IMR-90 (cell line): ENCODE measurements at regions not wholly inside any gene's neighbourhood (a gene's known extent, or its start where the extent isn't known, plus 50 kb on each side); places are given as distances from the start of the nearest gene placed in this dataset.

ENCODE experiments used
- ATAC-seq: fragments of 200-7000 bp; cut with Tn5 transposase; 2 replicates; pipeline ENCODE4 v1.9.1; 2020; ENCODE audit warnings: low read depth, mild to moderate bottlenecking, moderate library complexity
- BruUV-seq: library from RNA; stranded (reverse); fragments of 400-500 nt; replicated peaks from 2 replicates; lab custom pipeline; 2021; lab: Mats Ljungman, UMichigan
- CTCF ChIA-PET: fragments of 300-600 bp; formaldehyde crosslinking; extraction: SDS; loops from one replicate; lab custom pipeline; 2021; ENCODE audit warnings: antibody characterized with exemption; lab: Yijun Ruan, JAX
- POLR2A ChIA-PET: fragments of 300-600 bp; sonication (Branson Sonifier 250); formaldehyde crosslinking; loops from one replicate; lab custom pipeline; 2022; ENCODE audit warnings: antibody characterized with exemption; ENCODE audit not compliant: unreplicated experiment; lab: Charles Lee
- DNase-seq: peaks from one replicate; pipeline ENCODE4 v3.0.0; 2013
- H2AFZ ChIP-seq: replicated peaks from 2 replicates; pipeline ENCODE3; 2013; ENCODE audit warnings: low read length, mild to moderate bottlenecking; ENCODE audit not compliant: poor library complexity
- H2AK5ac ChIP-seq: 2 replicates; pipeline ENCODE4 v1.6.1; 2013; ENCODE audit warnings: low read depth, low read length, inconsistent platforms
- H2AK9ac ChIP-seq: replicated peaks from 2 replicates; pipeline ENCODE3; 2013; ENCODE audit warnings: mild to moderate bottlenecking, low read depth, low read length, moderate library complexity; ENCODE audit not compliant: poor library complexity
- H2BK120ac ChIP-seq: 2 replicates; pipeline ENCODE4 v1.6.1; 2013; ENCODE audit warnings: low read depth, low read length, inconsistent platforms
- H2BK15ac ChIP-seq: 3 replicates; pipeline ENCODE4 v1.6.1; 2013; ENCODE audit warnings: low read depth, low read length, inconsistent platforms
- H2BK20ac ChIP-seq: 2 replicates; pipeline ENCODE4 v1.6.1; 2013; ENCODE audit warnings: low read depth, mild to moderate bottlenecking, inconsistent platforms, low read length, moderate library complexity
- H2BK5ac ChIP-seq: 2 replicates; pipeline ENCODE4 v1.6.1; 2013; ENCODE audit warnings: mild to moderate bottlenecking, low read depth, low read length, inconsistent platforms; ENCODE audit not compliant: poor library complexity, severe bottlenecking
- H3K14ac ChIP-seq: replicated peaks from 2 replicates; pipeline ENCODE4 v1.6.1; 2013; ENCODE audit warnings: low read depth, low read length, inconsistent platforms
- H3K18ac ChIP-seq: 2 replicates; pipeline ENCODE4 v1.6.1; 2013; ENCODE audit warnings: low read depth, low read length, control low read depth
- H3K23ac ChIP-seq: 2 replicates; pipeline ENCODE4 v1.6.1; 2013; ENCODE audit warnings: low read depth, low read length, inconsistent platforms
- H3K27ac ChIP-seq: 2 replicates; pipeline ENCODE4 v1.5.1; 2013; ENCODE audit warnings: mild to moderate bottlenecking, control low read depth, low read length; ENCODE audit not compliant: insufficient read depth
- H3K27me3 ChIP-seq: 2 replicates; pipeline ENCODE4 v1.6.1; 2013; ENCODE audit warnings: low read length; ENCODE audit not compliant: control insufficient read depth, insufficient read depth
- H3K36me3 ChIP-seq: 2 replicates; pipeline ENCODE4 v1.6.1; 2013; ENCODE audit warnings: low read length, mixed read lengths; ENCODE audit not compliant: control insufficient read depth, insufficient read depth
- H3K4ac ChIP-seq: 2 replicates; pipeline ENCODE4 v1.6.1; 2013; ENCODE audit warnings: low read depth, low read length, inconsistent platforms
- H3K4me1 ChIP-seq: 2 replicates; pipeline ENCODE4 v1.6.1; 2013; ENCODE audit warnings: low read length, mixed read lengths; ENCODE audit not compliant: control insufficient read depth, insufficient read depth
- H3K4me2 ChIP-seq: 2 replicates; pipeline ENCODE4 v1.6.1; 2013; ENCODE audit warnings: low read depth, mild to moderate bottlenecking, control low read depth, low read length, moderate library complexity
- H3K4me3 ChIP-seq: 2 replicates; pipeline ENCODE4 v1.5.1; 2013; ENCODE audit warnings: low read depth, mild to moderate bottlenecking, control low read depth, low read length, moderate library complexity; ENCODE audit not compliant: insufficient read depth
- H3K56ac ChIP-seq: 2 replicates; pipeline ENCODE4 v1.6.1; 2013; ENCODE audit warnings: low read length, inconsistent platforms; ENCODE audit not compliant: insufficient read depth; ENCODE audit errors: extremely low read depth
- H3K79me1 ChIP-seq, 2 experiments: 2 replicates each; pipeline ENCODE4 v1.6.1; 2013; ENCODE audit warnings: low read length in 2 of 2, inconsistent platforms in 1 of 2, low read depth in 1 of 2
- H3K9ac ChIP-seq: 2 replicates; pipeline ENCODE4 v1.6.1; 2013; ENCODE audit warnings: low read depth, low read length, control low read depth
- H3K9me1 ChIP-seq: 2 replicates; pipeline ENCODE4 v1.6.1; 2013; ENCODE audit warnings: low read length, inconsistent platforms; ENCODE audit not compliant: insufficient read depth
- H3K9me3 ChIP-seq: 2 replicates; pipeline ENCODE4 v1.6.1; 2013; ENCODE audit warnings: low read length; ENCODE audit not compliant: control insufficient read depth, insufficient read depth
- H4K20me1 ChIP-seq: 2 replicates; pipeline ENCODE4 v1.6.1; 2013; ENCODE audit warnings: low read length, inconsistent platforms; ENCODE audit not compliant: insufficient read depth
- H4K5ac ChIP-seq: 2 replicates; pipeline ENCODE4 v1.6.1; 2013; ENCODE audit warnings: mild to moderate bottlenecking, low read depth, low read length, control low read depth
- H4K8ac ChIP-seq, 2 experiments: 2 replicates each; pipeline ENCODE4 v1.6.1; 2013; ENCODE audit warnings: low read depth in 2 of 2, low read length in 2 of 2, control low read depth in 1 of 2, inconsistent platforms in 1 of 2
- H4K91ac ChIP-seq: 2 replicates; pipeline ENCODE4 v1.6.1; 2013; ENCODE audit warnings: low read depth, low read length, inconsistent platforms; ENCODE audit not compliant: insufficient read depth
- BHLHE40 ChIP-seq: fragments of 150-350 bp; IDR thresholded peaks from 2 replicates; pipeline ENCODE4 v1.6.1; 2016; ENCODE audit warnings: mild to moderate bottlenecking, low read depth, low read length
- CEBPB ChIP-seq: IDR thresholded peaks from 2 replicates; pipeline ENCODE4 v1.6.1; 2012; ENCODE audit warnings: low read depth, low read length, improper control_type of control experiment
- MAFK ChIP-seq: IDR thresholded peaks from 2 replicates; pipeline ENCODE4 v1.6.1; 2012; ENCODE audit warnings: low read depth, low read length, improper control_type of control experiment
- MXI1 ChIP-seq: IDR thresholded peaks from 2 replicates; pipeline ENCODE4 v1.6.1; 2012; ENCODE audit warnings: low read depth, mild to moderate bottlenecking, low read length, moderate library complexity, borderline replicate concordance
- NFE2L2 ChIP-seq: fragments of 150-350 bp; IDR thresholded peaks from 2 replicates; pipeline ENCODE4 v1.6.1; 2016; ENCODE audit warnings: low read depth, mild to moderate bottlenecking, low read length
- WGBS, 2 experiments: methylation state at CpG; one replicate each; pipeline versions ENCODE4 v1.1.5 to v1.1.7; 2013; ENCODE audit warnings: missing lambda C conversion rate in 2 of 2; ENCODE audit not compliant: insufficient read length in 1 of 2; ENCODE audit errors: extremely low coverage in 2 of 2; 5-methylcytosine and 5-hydroxymethylcytosine counted together
- dilution Hi-C: fragments of 300-500 bp; cut with HindIII; formaldehyde crosslinking; loops from one replicate; pipeline ENCODE4 v1.14.3; 2018; ENCODE audit warnings: low sequenced_read_pairs; ENCODE audit not compliant: unreplicated experiment
- in situ Hi-C: fragments of 300-500 bp; cut with MboI; formaldehyde crosslinking; loops from 3 replicates; pipeline ENCODE4 v1.14.3; 2019; ENCODE audit warnings: low sequenced_read_pairs, inconsistent platforms, mixed read lengths
- intact Hi-C: fragments of 100-400 bp; cut with micrococcal nuclease; formaldehyde crosslinking; loops from 2 replicates; pipeline ENCODE4 v1.10.0; 2022
- TF ChIP-seq, protein P1 (sequence below): fragments of 150-350 bp; IDR thresholded peaks from 2 replicates; pipeline ENCODE4 v1.6.1; 2016; ENCODE audit warnings: low read depth, mild to moderate bottlenecking, low read length, moderate library complexity, borderline replicate concordance

DNA sequence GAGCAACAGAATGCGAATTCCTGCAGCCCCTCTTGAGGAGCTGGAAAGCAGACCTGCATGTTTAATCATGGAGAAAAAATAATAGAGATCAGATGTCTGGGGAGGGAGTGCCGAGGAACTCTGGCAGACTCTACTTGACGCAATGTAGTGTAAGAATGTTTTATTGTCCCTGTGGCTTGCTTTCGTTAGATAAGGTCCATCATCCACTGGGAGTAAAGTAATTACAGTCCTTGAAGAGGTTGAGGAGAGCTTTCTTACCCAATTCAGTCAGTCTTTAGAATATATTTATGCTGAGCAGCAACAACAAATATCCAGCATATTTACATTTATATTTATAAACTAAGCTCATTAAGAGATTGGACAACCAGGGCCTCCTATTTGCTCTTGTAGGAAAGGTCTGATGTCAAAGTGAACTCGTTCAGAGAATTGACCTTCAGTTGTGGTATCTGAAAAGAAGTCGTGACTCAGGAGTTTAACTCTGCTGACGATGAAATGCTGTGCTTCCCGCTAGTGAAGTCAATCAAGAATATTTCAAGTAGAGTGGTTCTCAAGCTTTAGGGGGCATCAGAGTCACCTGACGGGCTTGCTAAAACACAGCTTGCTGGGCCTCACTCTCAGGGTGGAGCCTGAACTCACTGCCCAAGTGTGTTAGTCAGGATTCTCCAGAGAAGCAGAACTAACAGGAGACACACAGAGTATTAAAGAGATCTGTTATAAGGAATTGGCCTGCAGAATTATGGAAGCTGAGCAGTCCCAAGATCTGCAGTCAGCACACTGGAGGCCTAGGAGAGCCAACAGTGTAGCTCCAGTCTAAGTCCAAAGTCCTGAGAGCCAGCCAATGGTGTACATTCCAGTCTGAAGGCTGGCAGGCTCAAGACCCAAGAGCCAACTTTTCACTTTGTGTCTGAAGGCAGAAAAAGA lies 139.3 kb upstream of the LMNTD1 start:
- TF ChIP-seq BHLHE40 (no peak), NFE2L2 (no peak), MXI1 (no peak), MAFK (no peak), CEBPB (no peak)
- TF ChIP-seq, protein P1, sequence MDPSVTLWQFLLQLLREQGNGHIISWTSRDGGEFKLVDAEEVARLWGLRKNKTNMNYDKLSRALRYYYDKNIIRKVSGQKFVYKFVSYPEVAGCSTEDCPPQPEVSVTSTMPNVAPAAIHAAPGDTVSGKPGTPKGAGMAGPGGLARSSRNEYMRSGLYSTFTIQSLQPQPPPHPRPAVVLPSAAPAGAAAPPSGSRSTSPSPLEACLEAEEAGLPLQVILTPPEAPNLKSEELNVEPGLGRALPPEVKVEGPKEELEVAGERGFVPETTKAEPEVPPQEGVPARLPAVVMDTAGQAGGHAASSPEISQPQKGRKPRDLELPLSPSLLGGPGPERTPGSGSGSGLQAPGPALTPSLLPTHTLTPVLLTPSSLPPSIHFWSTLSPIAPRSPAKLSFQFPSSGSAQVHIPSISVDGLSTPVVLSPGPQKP: no peak

More for the DNA sequence above, 139.3 kb upstream of the LMNTD1 start:
- no TSS peak for BruUV-seq
- no peaks in the 10 kb centered on the region for H3K79me1 ChIP-seq
- peak overlapping the region; percentile 26 for H2AFZ ChIP-seq
- H3K4me3 ChIP-seq: no peak overlapping the region
- WGBS, 2 experiments: 80% methylated on average over 3 of the region's 9 CpGs; no CpG with 5 or more reads in 1 of the 2 experiments
- no peak overlapping the region for H3K4me2 ChIP-seq
- H4K5ac ChIP-seq: peak overlapping the region; percentile 46; the same call in 1 of the 2 replicates
- no peak overlapping the region for H2AK9ac ChIP-seq
- H3K14ac ChIP-seq: 0 out of 2 replicates have a peak overlapping the region, but pooled peaks have one; percentile 0
- H2BK5ac ChIP-seq: no peak overlapping the region
- no peaks in the 10 kb centered on the region for H4K20me1 ChIP-seq
- H3K9me1 ChIP-seq: no peaks in the 10 kb centered on the region
- H2AK5ac ChIP-seq: peak overlapping the region; percentile 35; the same call in 1 of the 2 replicates
- H3K18ac ChIP-seq: no peak overlapping the region
- intact Hi-C loops: no loop called here
- 0 out of 4 replicates have a peak overlapping the region, but pooled peaks of 1 of the 2 experiments have one; percentile 7 for H4K8ac ChIP-seq
- no peaks in the 10 kb centered on the region for H3K27me3 ChIP-seq
- no peak overlapping the region for H4K91ac ChIP-seq
- no peak overlapping the region for H3K56ac ChIP-seq
- ChIA-PET CTCF (no interaction called here), POLR2A (no interaction called here)
- H3K4ac ChIP-seq: no peak overlapping the region
- H2BK120ac ChIP-seq: no peak overlapping the region
- in situ Hi-C loops: no loop called here
- H2BK15ac ChIP-seq: 0 out of 3 replicates have a peak overlapping the region, but pooled peaks have one; percentile 18
- no peak overlapping the region for H3K9ac ChIP-seq
- no peak overlapping the region for H3K27ac ChIP-seq
- DNase-seq: no peak
- no peak overlapping the region for H3K23ac ChIP-seq
- ATAC-seq: peak; percentile 33; the same call in 1 of the 2 replicates
- no peaks in the 10 kb centered on the region for H3K36me3 ChIP-seq
- dilution Hi-C loops: no loop called here
- H2BK20ac ChIP-seq: no peak overlapping the region; the same call in 1 of the 2 replicates
- peaks cover 2% of the 10 kb centered on the region for H3K4me1 ChIP-seq
- H3K9me3 ChIP-seq: peaks cover 5% of the 10 kb centered on the region; the same call in 1 of the 2 replicates
